CD4-positive, alpha-beta memory T cell (primary cell): ENCODE measurements at regions not wholly inside any gene's neighbourhood (a gene's known extent, or its start where the extent isn't known, plus 50 kb on each side); places are given as distances from the start of the nearest gene placed in this dataset.
"Not testable (repeated sequence)": the region's sequence is repeated elsewhere in the genome, so short reads cannot be mapped to it uniquely, and the experiment has no call there.

ENCODE experiments used
- CTCF ChIA-PET: fragments of 350-600 bp; sonication (Branson Sonifier 250); formaldehyde crosslinking; loops from one replicate; lab custom pipeline; 2021; ENCODE audit warnings: inconsistent platforms; ENCODE audit not compliant: partially characterized antibody; lab: Charles Lee
- POLR2A ChIA-PET: fragments of 350-600 bp; sonication (Branson Sonifier 250); formaldehyde crosslinking; loops from one replicate; lab custom pipeline; 2021; ENCODE audit not compliant: partially characterized antibody; lab: Charles Lee
- DNase-seq, 5 donors: peaks; one replicate each; pipeline versions ENCODE4 v3.0.0 to v3.0.0-alpha.2; 2020 to 2022; ENCODE audit warnings: mixed read lengths in 1 of 5
- H3K27ac ChIP-seq: one replicate; pipeline ENCODE4 v1.7.0; 2013; ENCODE audit warnings: low read depth, low read length
- H3K27me3 ChIP-seq: 2 replicates; pipeline ENCODE4 v1.7.0; 2013; ENCODE audit warnings: mild to moderate bottlenecking, low read length, moderate library complexity; ENCODE audit not compliant: insufficient read depth
- H3K36me3 ChIP-seq: 2 replicates; pipeline ENCODE4 v1.7.0; 2013; ENCODE audit warnings: mild to moderate bottlenecking, low read length, moderate library complexity; ENCODE audit not compliant: insufficient read depth
- H3K4me1 ChIP-seq: 2 replicates; pipeline ENCODE4 v1.7.0; 2013; ENCODE audit warnings: mild to moderate bottlenecking, low read length, moderate library complexity; ENCODE audit not compliant: insufficient read depth
- H3K4me3 ChIP-seq, 2 donors: one replicate each; pipeline ENCODE4 v1.7.0; 2013; ENCODE audit warnings: low read length in 2 of 2, mild to moderate bottlenecking in 1 of 2
- H3K9me3 ChIP-seq, 2 donors: one replicate each; pipeline ENCODE4 v1.7.0; 2013; ENCODE audit warnings: low read length in 2 of 2, control low read depth in 1 of 2; ENCODE audit not compliant: control insufficient read depth in 1 of 2
- H3K27ac Mint-ChIP-seq, 7 donors: one replicate each; pipeline ENCODE4 v1.8.0; 2020 to 2021; ENCODE audit warnings: mixed read lengths in 7 of 7, mild to moderate bottlenecking in 6 of 7, inconsistent platforms in 3 of 7, moderate library complexity in 3 of 7
- H3K27me3 Mint-ChIP-seq, 2 donors: one replicate each; pipeline ENCODE4 v1.8.0; 2020 to 2021; ENCODE audit warnings: mixed read lengths in 2 of 2
- H3K36me3 Mint-ChIP-seq, 2 donors: one replicate each; pipeline ENCODE4 v1.8.0; 2020 to 2021; ENCODE audit warnings: mixed read lengths in 2 of 2, inconsistent platforms in 1 of 2, mild to moderate bottlenecking in 1 of 2
- H3K4me1 Mint-ChIP-seq, 4 donors: one replicate each; pipeline ENCODE4 v1.8.0; 2020 to 2021; ENCODE audit warnings: mixed read lengths in 4 of 4, mild to moderate bottlenecking in 1 of 4
- H3K4me3 Mint-ChIP-seq, 8 donors: one replicate each; pipeline ENCODE4 v1.8.0; 2020 to 2021; ENCODE audit warnings: mixed read lengths in 8 of 8, mild to moderate bottlenecking in 7 of 8, moderate library complexity in 6 of 8, inconsistent platforms in 3 of 8
- H3K9me3 Mint-ChIP-seq, 8 donors: one replicate each; pipeline ENCODE4 v1.8.0; 2020 to 2021; ENCODE audit warnings: mixed read lengths in 8 of 8, mild to moderate bottlenecking in 5 of 8, inconsistent platforms in 3 of 8, moderate library complexity in 1 of 8
- intact Hi-C: fragments of 100-400 bp; cut with micrococcal nuclease; formaldehyde crosslinking; loops from one replicate; pipeline ENCODE4 v1.15.1; 2023

DNA sequence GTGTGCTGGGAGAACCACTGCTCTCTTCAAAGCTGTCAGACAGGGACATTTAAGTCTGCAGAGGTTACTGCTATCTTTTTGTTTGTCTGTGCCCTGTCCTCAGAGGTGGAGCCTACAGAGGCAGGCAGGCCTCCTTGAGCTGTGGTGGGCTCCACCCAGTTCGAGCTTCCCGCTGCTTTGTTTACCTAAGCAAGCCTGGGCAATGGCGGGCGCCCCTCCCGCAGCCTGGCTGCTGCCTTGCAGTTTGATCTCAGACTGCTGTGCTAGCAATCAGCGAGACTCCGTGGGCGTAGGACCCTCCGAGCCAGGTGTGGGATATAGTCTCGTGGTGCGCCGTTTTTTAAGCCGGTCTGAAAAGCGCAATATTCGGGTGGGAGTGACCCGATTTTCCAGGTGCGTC is 164.0 kb downstream of the HRH4 start:
- H3K9me3 Mint-ChIP-seq, intact Hi-C loops, H3K36me3 Mint-ChIP-seq, CTCF ChIA-PET, H3K9me3 ChIP-seq, H3K4me1 Mint-ChIP-seq, H3K27ac ChIP-seq, H3K36me3 ChIP-seq, H3K27me3 Mint-ChIP-seq, H3K4me3 ChIP-seq, H3K4me3 Mint-ChIP-seq, H3K4me1 ChIP-seq, POLR2A ChIA-PET, H3K27me3 ChIP-seq, DNase-seq, H3K27ac Mint-ChIP-seq: not testable (repeated sequence)

- peaks cover 0 to 3% (median 0%) of the 10 kb centered on the region in 8 donors for H3K9me3 Mint-ChIP-seq
- Histone ChIP-seq H3K4me1 (no peaks in the 10 kb centered on the region), H3K9me3 (no peaks in the 10 kb centered on the region), H3K4me3 (no peak overlapping the region), H3K27ac (no peak overlapping the region), H3K27me3 (no peaks in the 10 kb centered on the region), H3K36me3 (no peaks in the 10 kb centered on the region)
- no peak overlapping the region for H3K4me3 Mint-ChIP-seq
- H3K27me3 Mint-ChIP-seq: peaks cover 7 to 8% of the 10 kb centered on the region in 2 donors
- intact Hi-C loops: loop anchor here (1.0 kb wide), 1 partner anchor 14 kb away; no protein-coding TSS in a partner anchor
- no peaks in the 10 kb centered on the region for H3K4me1 Mint-ChIP-seq
- ChIA-PET CTCF (no interaction called here), POLR2A (no interaction called here)
- DNase-seq: no peak
- no peaks in the 10 kb centered on the region for H3K36me3 Mint-ChIP-seq
- no peak overlapping the region for H3K27ac Mint-ChIP-seq
Observed at GRCh38 chr18:24627644-24628315, 167.3 kb downstream of the HRH4 start.

DNA sequence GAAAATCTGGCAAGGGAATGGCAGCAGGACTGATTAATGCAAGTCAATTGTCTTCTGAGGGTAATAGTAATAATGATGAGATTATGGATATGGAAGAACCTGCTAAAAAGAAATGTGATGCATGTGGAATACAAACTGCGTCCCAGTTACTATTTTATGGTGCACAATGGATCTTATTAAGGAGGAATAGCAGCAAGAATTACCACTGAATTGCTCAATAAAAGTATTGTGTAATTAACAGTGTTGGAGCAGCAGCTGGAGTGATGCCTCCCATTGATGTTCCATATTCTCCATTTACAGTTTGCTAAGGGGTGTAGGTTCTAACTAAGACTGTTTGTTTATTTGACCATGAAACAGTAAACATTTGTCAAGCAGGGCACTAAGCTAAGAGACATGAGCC is 167.9 kb downstream of the HRH4 start:
- Mint-ChIP-seq H3K4me1 (no peaks in the 10 kb centered on the region), H3K27ac (no peak overlapping the region), H3K27me3 (peaks cover 7 to 10% of the 10 kb centered on the region in 2 donors), H3K4me3 (no peak overlapping the region), H3K9me3 (peaks cover 0 to 3% (median 0%) of the 10 kb centered on the region in 8 donors), H3K36me3 (no peaks in the 10 kb centered on the region)
- H3K9me3 ChIP-seq: no peaks in the 10 kb centered on the region
- H3K36me3 ChIP-seq: no peaks in the 10 kb centered on the region
- ChIA-PET CTCF (no interaction called here), POLR2A (no interaction called here)
- no peak overlapping the region for H3K4me3 ChIP-seq
- H3K27me3 ChIP-seq: no peaks in the 10 kb centered on the region
- DNase-seq: no peak
- H3K4me1 ChIP-seq: no peaks in the 10 kb centered on the region
- no peak overlapping the region for H3K27ac ChIP-seq
- intact Hi-C loops: loop anchor here (1.0 kb wide), 1 partner anchor 15 kb away; no protein-coding TSS in a partner anchor

GRCh38 chr18:24629921-24630320 is 169.5 kb downstream of the HRH4 start:
- H3K4me3 ChIP-seq: no peak overlapping the region
- Mint-ChIP-seq H3K36me3 (no peaks in the 10 kb centered on the region), H3K4me1 (no peaks in the 10 kb centered on the region), H3K27me3 (peaks cover 7 to 10% of the 10 kb centered on the region in 2 donors), H3K4me3 (no peak overlapping the region), H3K27ac (no peak overlapping the region), H3K9me3 (peaks cover 0 to 3% (median 0%) of the 10 kb centered on the region in 8 donors)
- no peaks in the 10 kb centered on the region for H3K36me3 ChIP-seq
- no peaks in the 10 kb centered on the region for H3K4me1 ChIP-seq
- no peak for DNase-seq
- intact Hi-C loops: no loop called here
- H3K9me3 ChIP-seq: no peaks in the 10 kb centered on the region
- ChIA-PET POLR2A (no interaction called here), CTCF (no interaction called here)
- no peak overlapping the region for H3K27ac ChIP-seq
- H3K27me3 ChIP-seq: no peaks in the 10 kb centered on the region

- ChIA-PET POLR2A (no interaction called here), CTCF (no interaction called here)
- Histone ChIP-seq H3K9me3 (no peaks in the 10 kb centered on the region), H3K4me1 (no peaks in the 10 kb centered on the region), H3K27ac (no peak overlapping the region), H3K27me3 (no peaks in the 10 kb centered on the region), H3K4me3 (no peak overlapping the region), H3K36me3 (no peaks in the 10 kb centered on the region)
- DNase-seq: no peak
- no peak overlapping the region for H3K27ac Mint-ChIP-seq
- H3K36me3 Mint-ChIP-seq: no peaks in the 10 kb centered on the region
- no peak overlapping the region for H3K4me3 Mint-ChIP-seq
- peaks cover 7 to 10% of the 10 kb centered on the region in 2 donors for H3K27me3 Mint-ChIP-seq
- intact Hi-C loops: no loop called here
- peaks cover 0 to 2% (median 0%) of the 10 kb centered on the region in 8 donors for H3K9me3 Mint-ChIP-seq
- H3K4me1 Mint-ChIP-seq: no peaks in the 10 kb centered on the region
Observed at GRCh38 chr18:24630346-24630880, 170.0 kb downstream of the HRH4 start.

- DNase-seq: no peak
- Histone ChIP-seq H3K36me3 (no peaks in the 10 kb centered on the region), H3K27ac (no peak overlapping the region), H3K4me3 (no peak overlapping the region), H3K27me3 (no peaks in the 10 kb centered on the region), H3K9me3 (no peaks in the 10 kb centered on the region), H3K4me1 (no peaks in the 10 kb centered on the region)
- intact Hi-C loops: no loop called here
- POLR2A ChIA-PET: no interaction called here
- no peak overlapping the region for H3K4me3 Mint-ChIP-seq
- H3K27me3 Mint-ChIP-seq: peaks cover 6 to 7% of the 10 kb centered on the region in 2 donors
- H3K4me1 Mint-ChIP-seq: no peaks in the 10 kb centered on the region
- no peaks in the 10 kb centered on the region for H3K9me3 Mint-ChIP-seq
- CTCF ChIA-PET: no interaction called here
- H3K36me3 Mint-ChIP-seq: no peaks in the 10 kb centered on the region
- H3K27ac Mint-ChIP-seq: no peak overlapping the region
Observed at GRCh38 chr18:24631243-24632025, 171.0 kb downstream of the HRH4 start.

- no peak for DNase-seq
- POLR2A ChIA-PET: no interaction called here
- peaks cover 4 to 7% of the 10 kb centered on the region in 2 donors for H3K27me3 Mint-ChIP-seq
Observed at GRCh38 chr18:24632158-24632988, 171.9 kb downstream of the HRH4 start.

More at GRCh38 chr18:24632158-24632988, 171.9 kb downstream of the HRH4 start:
- CTCF ChIA-PET: no interaction called here
- no peaks in the 10 kb centered on the region for H3K9me3 Mint-ChIP-seq
- Histone ChIP-seq H3K27me3 (no peaks in the 10 kb centered on the region), H3K4me1 (no peaks in the 10 kb centered on the region), H3K36me3 (no peaks in the 10 kb centered on the region), H3K9me3 (no peaks in the 10 kb centered on the region), H3K27ac (no peak overlapping the region), H3K4me3 (no peak overlapping the region)
- H3K36me3 Mint-ChIP-seq: no peaks in the 10 kb centered on the region
- intact Hi-C loops: no loop called here
- no peak overlapping the region for H3K4me3 Mint-ChIP-seq
- H3K4me1 Mint-ChIP-seq: no peaks in the 10 kb centered on the region
- H3K27ac Mint-ChIP-seq: no peak overlapping the region
